Cardiac muscle cell (in vitro differentiated cells and primary cell): ENCODE measurements at regions not wholly inside any gene's neighbourhood (a gene's known extent, or its start where the extent isn't known, plus 50 kb on each side); places are given as distances from the start of the nearest gene placed in this dataset.

Experiments used
- DNase-seq, 2 donors: peaks; one replicate each; pipeline versions ENCODE4 v3.0.0 to v3.0.0-alpha.2; 2010 to 2017; ENCODE audit warnings: low read depth in 1 of 2, low spot score in 1 of 2
- H3K27ac ChIP-seq: fragments of 200-600 bp; sonication (generic); 2 replicates; pipeline ENCODE4 v1.5.1; 2016
- H3K27me3 ChIP-seq: fragments of 200-600 bp; sonication (generic); 2 replicates; pipeline ENCODE4 v1.6.0; 2016; ENCODE audit warnings: control low read depth
- H3K36me3 ChIP-seq: fragments of 200-600 bp; sonication (generic); 2 replicates; pipeline ENCODE4 v1.5.1; 2016; ENCODE audit warnings: control low read depth
- H3K4me1 ChIP-seq: fragments of 200-600 bp; sonication (generic); 2 replicates; pipeline ENCODE4 v1.8.1; 2017; ENCODE audit warnings: low read depth, mild to moderate bottlenecking, mixed run types
- H3K4me3 ChIP-seq: fragments of 200-600 bp; sonication (generic); 2 replicates; pipeline ENCODE4 v1.5.1; 2016; ENCODE audit warnings: mild to moderate bottlenecking
- H3K9me3 ChIP-seq: fragments of 200-600 bp; sonication (generic); 2 replicates; pipeline ENCODE4 v1.5.1; 2017; ENCODE audit warnings: low read depth, mild to moderate bottlenecking, control low read depth
- CTCF ChIP-seq: IDR thresholded peaks from 2 replicates; pipeline ENCODE4 v1.5.1; 2012; ENCODE audit warnings: low read depth, mild to moderate bottlenecking, low read length

- no peaks in the 10 kb centered on the region for H3K36me3 ChIP-seq
- no peak overlapping the region for H3K27ac ChIP-seq
- H3K4me3 ChIP-seq, result no peak overlapping the region
- no peak for TF ChIP-seq CTCF
- H3K9me3 ChIP-seq, result no peaks in the 10 kb centered on the region
- H3K27me3 ChIP-seq, result no peaks in the 10 kb centered on the region
- no peak for DNase-seq
- H3K4me1 ChIP-seq, result peaks cover 5% of the 10 kb centered on the region
Observed at GRCh38 chr10:58981846-58982245, 194.6 kb upstream of the PHYHIPL start.

GRCh38 chr10:58982470-58983239 is 193.8 kb upstream of the PHYHIPL start:
- Histone ChIP-seq H3K9me3 (no peaks in the 10 kb centered on the region), H3K4me1 (peaks cover 5% of the 10 kb centered on the region), H3K36me3 (no peaks in the 10 kb centered on the region), H3K4me3 (no peak overlapping the region), H3K27ac (no peak overlapping the region), H3K27me3 (no peaks in the 10 kb centered on the region)
- TF ChIP-seq CTCF, result no peak
- no peak for DNase-seq

GRCh38 chr10:58985216-58985615 is 191.2 kb upstream of the PHYHIPL start:
- Histone ChIP-seq H3K27me3 (no peaks in the 10 kb centered on the region), H3K9me3 (no peaks in the 10 kb centered on the region), H3K36me3 (no peaks in the 10 kb centered on the region), H3K4me3 (no peak overlapping the region), H3K4me1 (peaks cover 5% of the 10 kb centered on the region), H3K27ac (no peak overlapping the region)
- TF ChIP-seq CTCF, result no peak
- DNase-seq, result no peak

- H3K27me3 ChIP-seq, result no peaks in the 10 kb centered on the region
- no peak overlapping the region for H3K27ac ChIP-seq
- no peaks in the 10 kb centered on the region for H3K36me3 ChIP-seq
- no peaks in the 10 kb centered on the region for H3K4me1 ChIP-seq
- no peak for DNase-seq
- no peaks in the 10 kb centered on the region for H3K9me3 ChIP-seq
- no peak overlapping the region for H3K4me3 ChIP-seq
- no peak for TF ChIP-seq CTCF
Observed at GRCh38 chr10:58989486-58990039, 186.9 kb upstream of the PHYHIPL start.

- no peaks in the 10 kb centered on the region for H3K4me1 ChIP-seq
- H3K9me3 ChIP-seq, result no peaks in the 10 kb centered on the region
- no peak for TF ChIP-seq CTCF
- H3K27ac ChIP-seq, result no peak overlapping the region
- no peaks in the 10 kb centered on the region for H3K36me3 ChIP-seq
- H3K27me3 ChIP-seq, result no peaks in the 10 kb centered on the region
- DNase-seq, result no peak
- no peak overlapping the region for H3K4me3 ChIP-seq
Observed at GRCh38 chr10:58990693-58991092, 185.8 kb upstream of the PHYHIPL start.
